ENCODE measurements at regions not wholly inside any gene's neighbourhood (a gene's known extent, or its start where the extent isn't known, plus 50 kb on each side); places are given as distances from the start of the nearest gene placed in this dataset.
A peak's percentile ranks its signal among the peaks of the same experiment; 100 is the strongest.

- TF ChIP-seq TAF1 (IDR thresholded peaks at IDR 0.05; ENCODE audit: borderline replicate concordance, low read depth, low read length) (no peak), POLR2AphosphoS5 (IDR thresholded peaks at IDR 0.05; ENCODE audit: low read depth, low read length) (no peak), POLR2A (IDR thresholded peaks at IDR 0.05; ENCODE audit: low read depth, low read length) (no peak)
- FAIRE-seq (no peak), DNase-seq (ENCODE audit: insufficient read length) (no peak)
These were observed 60.3 kb upstream of the IGLL5 start for GRCh38 chr22:22827187-22827939.

DNA sequence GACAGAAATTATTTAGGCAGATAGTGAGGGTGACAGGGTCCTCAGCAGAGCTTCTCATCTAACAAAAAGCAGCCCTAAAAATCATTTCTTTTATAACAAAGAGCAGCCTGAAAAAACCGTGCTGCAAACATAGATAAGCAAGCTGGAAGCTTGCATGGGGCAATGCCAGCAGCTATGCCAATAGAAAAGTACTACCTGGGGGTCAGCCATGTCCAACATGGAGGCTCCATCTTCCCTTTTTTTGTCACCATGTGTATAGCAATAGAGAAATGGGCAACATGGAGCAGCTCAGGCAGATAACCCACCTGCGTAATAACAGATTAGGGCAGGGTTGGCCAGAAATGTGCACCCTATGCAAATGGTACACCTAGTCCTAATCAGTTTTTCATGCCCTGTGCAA lies 57.4 kb upstream of the IGLL5 start:
- FAIRE-seq (no peak), DNase-seq (ENCODE audit: insufficient read length) (no peak)
- TF ChIP-seq POLR2AphosphoS5 (IDR thresholded peaks at IDR 0.05; ENCODE audit: low read depth, low read length) (no peak), TAF1 (IDR thresholded peaks at IDR 0.05; ENCODE audit: borderline replicate concordance, low read depth, low read length) (no peak), POLR2A (IDR thresholded peaks at IDR 0.05; ENCODE audit: low read depth, low read length) (no peak)

- no peak for DNase-seq (ENCODE audit: insufficient read length)
- TF ChIP-seq POLR2A (IDR thresholded peaks at IDR 0.05; ENCODE audit: low read depth, low read length) (no peak), TAF1 (IDR thresholded peaks at IDR 0.05; ENCODE audit: borderline replicate concordance, low read depth, low read length) (no peak), POLR2AphosphoS5 (IDR thresholded peaks at IDR 0.05; ENCODE audit: low read depth, low read length) (no peak)
- FAIRE-seq = no peak
These were observed 56.5 kb upstream of the IGLL5 start for GRCh38 chr22:22830957-22831688.

- FAIRE-seq = no peak
- DNase-seq (ENCODE audit: insufficient read length) = no peak
These were observed 54.6 kb upstream of the IGLL5 start for GRCh38 chr22:22833059-22833458.

DNA sequence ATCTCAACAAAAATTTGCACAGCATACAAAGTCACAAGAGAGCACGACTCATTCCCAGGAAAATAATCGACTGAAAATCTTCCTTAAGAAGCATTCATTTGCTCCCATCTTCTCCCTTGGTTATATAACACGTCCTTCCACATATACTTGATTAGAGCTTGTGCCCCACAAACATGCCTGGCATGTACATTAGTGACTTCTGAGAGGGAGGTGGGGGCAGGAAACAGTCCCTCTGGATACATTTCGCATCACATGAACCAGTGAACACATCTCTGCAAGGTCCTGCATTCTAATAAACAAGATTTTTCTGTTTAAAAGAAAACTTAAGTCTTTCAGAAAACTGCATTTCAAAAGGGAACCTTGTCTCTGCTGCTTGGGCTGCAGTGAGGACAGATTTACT lies 54.1 kb upstream of the IGLL5 start:
- FAIRE-seq = no peak
- no peak for DNase-seq (ENCODE audit: insufficient read length)
- TF ChIP-seq POLR2A (IDR thresholded peaks at IDR 0.05; ENCODE audit: low read depth, low read length) = no peak
- no peak for TF ChIP-seq TAF1 (IDR thresholded peaks at IDR 0.05; ENCODE audit: borderline replicate concordance, low read depth, low read length)
- no peak for TF ChIP-seq POLR2AphosphoS5 (IDR thresholded peaks at IDR 0.05; ENCODE audit: low read depth, low read length)

More at GRCh38 chr22:22833059-22833458, 54.6 kb upstream of the IGLL5 start:
- TF ChIP-seq POLR2AphosphoS5 (IDR thresholded peaks at IDR 0.05; ENCODE audit: low read depth, low read length) (no peak), POLR2A (IDR thresholded peaks at IDR 0.05; ENCODE audit: low read depth, low read length) (no peak), TAF1 (IDR thresholded peaks at IDR 0.05; ENCODE audit: borderline replicate concordance, low read depth, low read length) (no peak)

GRCh38 chr22:22834204-22834603 lies 53.4 kb upstream of the IGLL5 start:
- TF ChIP-seq POLR2AphosphoS5 (IDR thresholded peaks at IDR 0.05; ENCODE audit: low read depth, low read length) (no peak), POLR2A (IDR thresholded peaks at IDR 0.05; ENCODE audit: low read depth, low read length) (no peak), TAF1 (IDR thresholded peaks at IDR 0.05; ENCODE audit: borderline replicate concordance, low read depth, low read length) (no peak)
- DNase-seq (ENCODE audit: insufficient read length) (no peak), FAIRE-seq (no peak)

- DNase-seq (ENCODE audit: insufficient read length) = no peak
- no peak for FAIRE-seq
- TF ChIP-seq POLR2AphosphoS5 (IDR thresholded peaks at IDR 0.05; ENCODE audit: low read depth, low read length) = no peak
- no peak for TF ChIP-seq TAF1 (IDR thresholded peaks at IDR 0.05; ENCODE audit: borderline replicate concordance, low read depth, low read length)
- no peak for TF ChIP-seq POLR2A (IDR thresholded peaks at IDR 0.05; ENCODE audit: low read depth, low read length)
These were observed 52.8 kb upstream of the IGLL5 start for GRCh38 chr22:22834783-22835182.

DNA sequence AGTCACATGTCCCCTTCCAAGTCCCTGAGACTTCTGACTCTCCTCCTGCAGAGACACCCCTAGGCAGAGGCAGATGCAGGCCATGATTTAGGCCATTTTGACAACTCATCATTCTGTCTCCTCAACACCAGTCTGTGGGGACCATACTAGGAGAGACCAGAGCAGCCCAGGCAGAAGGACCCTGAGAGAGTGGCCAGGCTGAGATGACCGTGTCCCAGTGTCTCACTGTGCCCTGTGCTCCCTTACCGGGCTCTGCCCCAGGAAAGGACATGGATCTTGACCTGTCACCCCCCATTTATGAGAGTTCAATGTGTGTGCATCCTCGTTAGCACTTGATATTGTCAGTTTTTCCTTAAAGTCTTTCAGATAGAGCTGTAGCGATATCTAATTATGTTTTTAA lies 52.4 kb upstream of the IGLL5 start:
- FAIRE-seq = no peak
- no peak for DNase-seq (ENCODE audit: insufficient read length)
- no peak for TF ChIP-seq POLR2A (IDR thresholded peaks at IDR 0.05; ENCODE audit: low read depth, low read length)
- no peak for TF ChIP-seq POLR2AphosphoS5 (IDR thresholded peaks at IDR 0.05; ENCODE audit: low read depth, low read length)
- TF ChIP-seq TAF1 (IDR thresholded peaks at IDR 0.05; ENCODE audit: borderline replicate concordance, low read depth, low read length) = no peak

DNA sequence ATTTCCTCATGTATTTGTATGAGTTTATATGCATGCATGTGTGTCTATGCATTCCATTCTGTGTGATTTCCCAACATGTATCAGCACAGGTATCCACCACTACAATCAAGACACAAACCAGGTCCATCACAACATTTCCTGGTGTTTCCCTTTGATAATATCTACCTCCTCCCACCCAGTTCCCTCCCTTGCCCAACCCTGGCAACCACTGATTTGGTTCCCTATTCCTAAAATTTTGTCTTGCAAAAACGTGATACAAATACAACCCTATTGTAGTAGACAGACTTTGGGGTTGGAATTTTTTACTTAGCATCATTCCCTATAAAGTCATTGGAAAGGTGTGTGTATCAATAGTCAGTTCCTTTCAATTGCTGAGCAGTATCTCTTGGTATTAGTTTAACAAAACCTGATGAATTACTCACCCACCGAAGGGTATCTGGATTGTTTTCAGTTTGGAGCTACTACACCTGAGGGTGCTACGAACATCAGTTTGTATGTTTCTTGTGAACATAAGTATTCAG lies 51.8 kb upstream of the IGLL5 start:
- DNase-seq (ENCODE audit: insufficient read length) (no peak), FAIRE-seq (no peak)
- TF ChIP-seq TAF1 (IDR thresholded peaks at IDR 0.05; ENCODE audit: borderline replicate concordance, low read depth, low read length) (no peak), POLR2A (IDR thresholded peaks at IDR 0.05; ENCODE audit: low read depth, low read length) (no peak), POLR2AphosphoS5 (IDR thresholded peaks at IDR 0.05; ENCODE audit: low read depth, low read length) (no peak)

DNA sequence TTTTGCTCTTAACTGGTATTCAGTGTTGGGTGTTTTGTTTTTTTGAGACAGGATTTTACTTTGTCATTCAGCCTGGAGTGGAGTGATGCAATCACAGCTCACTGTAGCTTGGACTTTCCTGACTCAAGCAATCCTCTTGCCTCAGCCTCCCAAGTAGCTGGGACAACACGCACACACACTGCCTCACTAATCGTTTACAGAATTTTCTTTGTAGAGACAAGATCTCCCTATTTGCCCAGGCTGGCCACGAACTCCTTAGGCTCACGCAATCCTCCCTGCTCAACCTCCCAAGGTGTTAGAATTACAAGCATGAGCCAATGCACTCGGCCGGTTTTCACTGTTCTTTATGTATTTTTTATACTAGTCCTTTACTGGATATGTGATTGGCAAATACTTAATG lies 51.0 kb upstream of the IGLL5 start:
- TF ChIP-seq TAF1 (IDR thresholded peaks at IDR 0.05; ENCODE audit: borderline replicate concordance, low read depth, low read length) = no peak
- no peak for TF ChIP-seq POLR2A (IDR thresholded peaks at IDR 0.05; ENCODE audit: low read depth, low read length)
- no peak for TF ChIP-seq POLR2AphosphoS5 (IDR thresholded peaks at IDR 0.05; ENCODE audit: low read depth, low read length)
- DNase-seq (ENCODE audit: insufficient read length) (no peak), FAIRE-seq (peak; percentile 24)

All from GM12892 (cell line).